ENCODE measurements at regions not wholly inside any gene's neighbourhood (a gene's known extent, or its start where the extent isn't known, plus 50 kb on each side); places are given as distances from the start of the nearest gene placed in this dataset.
"Not testable (repeated sequence)": the region's sequence is repeated elsewhere in the genome, so short reads cannot be mapped to it uniquely, and the experiment has no call there.

DNA sequence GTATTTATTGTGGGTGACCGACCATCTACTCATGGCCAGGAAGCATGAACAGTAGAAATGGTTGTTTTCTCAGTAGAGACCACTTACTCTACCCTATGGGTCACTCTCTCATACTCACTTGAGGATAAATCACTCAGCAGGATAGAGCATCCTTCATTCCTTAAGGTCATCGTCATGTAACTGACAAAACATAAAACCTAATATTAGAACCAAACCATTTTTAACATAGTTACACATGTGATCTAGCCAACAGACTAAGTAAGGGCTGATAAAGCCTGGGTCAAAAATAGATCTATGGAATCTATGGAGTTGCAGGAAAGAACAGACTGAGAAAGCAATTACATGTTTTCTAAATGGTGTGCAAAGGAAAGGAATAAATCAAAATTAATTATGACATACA, 769.1 kb downstream of the NTRK3 start:
- no peak overlapping the region for H3K4me3 ChIP-seq (ENCODE audit: low read depth, low read length)
- no peak for DNase-seq (ENCODE audit: low read depth)
- TF ChIP-seq, protein P1, sequence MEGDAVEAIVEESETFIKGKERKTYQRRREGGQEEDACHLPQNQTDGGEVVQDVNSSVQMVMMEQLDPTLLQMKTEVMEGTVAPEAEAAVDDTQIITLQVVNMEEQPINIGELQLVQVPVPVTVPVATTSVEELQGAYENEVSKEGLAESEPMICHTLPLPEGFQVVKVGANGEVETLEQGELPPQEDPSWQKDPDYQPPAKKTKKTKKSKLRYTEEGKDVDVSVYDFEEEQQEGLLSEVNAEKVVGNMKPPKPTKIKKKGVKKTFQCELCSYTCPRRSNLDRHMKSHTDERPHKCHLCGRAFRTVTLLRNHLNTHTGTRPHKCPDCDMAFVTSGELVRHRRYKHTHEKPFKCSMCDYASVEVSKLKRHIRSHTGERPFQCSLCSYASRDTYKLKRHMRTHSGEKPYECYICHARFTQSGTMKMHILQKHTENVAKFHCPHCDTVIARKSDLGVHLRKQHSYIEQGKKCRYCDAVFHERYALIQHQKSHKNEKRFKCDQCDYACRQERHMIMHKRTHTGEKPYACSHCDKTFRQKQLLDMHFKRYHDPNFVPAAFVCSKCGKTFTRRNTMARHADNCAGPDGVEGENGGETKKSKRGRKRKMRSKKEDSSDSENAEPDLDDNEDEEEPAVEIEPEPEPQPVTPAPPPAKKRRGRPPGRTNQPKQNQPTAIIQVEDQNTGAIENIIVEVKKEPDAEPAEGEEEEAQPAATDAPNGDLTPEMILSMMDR (conservative IDR thresholded peaks at IDR 0.05; ENCODE audit: low read depth, low read length) = no peak

DNA sequence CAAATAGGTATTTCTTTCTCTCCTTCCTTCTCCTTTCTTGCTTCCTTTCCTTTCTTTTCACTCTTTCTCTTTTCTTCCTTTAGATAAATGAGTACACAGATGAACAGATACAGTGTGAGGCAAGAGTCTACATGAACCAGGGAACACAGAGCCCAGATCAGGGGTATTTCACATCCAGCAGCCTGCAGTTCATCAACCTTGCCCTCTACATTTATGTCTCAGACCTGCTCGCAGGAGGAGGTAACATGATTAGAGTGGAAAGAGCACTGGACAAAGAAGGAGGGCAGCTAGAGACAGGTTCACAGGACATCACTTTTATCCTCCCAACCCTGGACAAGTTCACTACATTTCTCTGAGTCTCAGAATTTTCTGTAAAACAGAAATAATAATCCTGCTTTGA, 773.1 kb downstream of the NTRK3 start:
- TF ChIP-seq, protein P1 (conservative IDR thresholded peaks at IDR 0.05; ENCODE audit: low read depth, low read length) = no peak
- no peak for DNase-seq (ENCODE audit: low read depth)
- H3K4me3 ChIP-seq (ENCODE audit: low read depth, low read length) = no peak overlapping the region

DNA sequence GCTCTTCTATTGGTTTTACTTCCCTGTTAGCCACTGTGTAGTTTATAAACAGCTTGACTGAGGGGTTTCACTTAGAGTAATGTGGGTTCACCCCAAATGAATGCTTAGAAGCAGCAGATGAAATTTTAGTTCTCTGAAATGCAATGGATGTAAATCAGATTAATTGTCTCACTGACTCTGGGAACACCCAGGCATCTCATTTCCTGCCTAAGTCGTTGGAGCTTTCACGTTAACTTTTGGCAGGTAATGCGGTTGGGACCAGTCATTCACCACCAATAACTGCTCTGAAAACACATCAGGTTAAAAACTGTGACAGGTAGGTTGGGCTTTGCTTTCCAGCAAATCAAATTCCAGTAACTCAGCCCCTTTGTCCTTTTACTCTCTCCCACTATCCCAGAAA, 775.4 kb downstream of the NTRK3 start:
- DNase-seq (ENCODE audit: low read depth) = no peak
- no peak overlapping the region for H3K4me3 ChIP-seq (ENCODE audit: low read depth, low read length)
- TF ChIP-seq, protein P1 (conservative IDR thresholded peaks at IDR 0.05; ENCODE audit: low read depth, low read length) = no peak

DNA sequence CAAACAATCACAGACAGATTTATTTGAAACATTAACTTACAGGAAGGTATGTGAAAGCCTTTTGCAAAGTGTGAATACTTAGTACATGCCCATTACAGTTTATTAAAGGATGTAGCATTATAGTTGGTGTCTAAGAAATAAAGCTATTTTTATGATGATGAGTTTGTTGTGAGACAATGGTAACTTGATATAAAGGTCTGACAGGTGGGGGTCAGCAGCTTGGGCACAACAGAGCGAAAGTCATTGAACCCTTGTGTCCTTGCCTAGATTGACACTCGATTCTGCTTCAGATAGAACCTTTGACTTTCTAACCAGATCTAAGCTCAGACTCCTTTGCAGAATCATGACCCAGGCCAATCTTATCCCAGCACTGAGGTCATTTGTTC, 777.9 kb downstream of the NTRK3 start:
- TF ChIP-seq, protein P1 (conservative IDR thresholded peaks at IDR 0.05; ENCODE audit: low read depth, low read length) = no peak
- DNase-seq (ENCODE audit: low read depth) = no peak
- no peak overlapping the region for H3K4me3 ChIP-seq (ENCODE audit: low read depth, low read length)

DNA sequence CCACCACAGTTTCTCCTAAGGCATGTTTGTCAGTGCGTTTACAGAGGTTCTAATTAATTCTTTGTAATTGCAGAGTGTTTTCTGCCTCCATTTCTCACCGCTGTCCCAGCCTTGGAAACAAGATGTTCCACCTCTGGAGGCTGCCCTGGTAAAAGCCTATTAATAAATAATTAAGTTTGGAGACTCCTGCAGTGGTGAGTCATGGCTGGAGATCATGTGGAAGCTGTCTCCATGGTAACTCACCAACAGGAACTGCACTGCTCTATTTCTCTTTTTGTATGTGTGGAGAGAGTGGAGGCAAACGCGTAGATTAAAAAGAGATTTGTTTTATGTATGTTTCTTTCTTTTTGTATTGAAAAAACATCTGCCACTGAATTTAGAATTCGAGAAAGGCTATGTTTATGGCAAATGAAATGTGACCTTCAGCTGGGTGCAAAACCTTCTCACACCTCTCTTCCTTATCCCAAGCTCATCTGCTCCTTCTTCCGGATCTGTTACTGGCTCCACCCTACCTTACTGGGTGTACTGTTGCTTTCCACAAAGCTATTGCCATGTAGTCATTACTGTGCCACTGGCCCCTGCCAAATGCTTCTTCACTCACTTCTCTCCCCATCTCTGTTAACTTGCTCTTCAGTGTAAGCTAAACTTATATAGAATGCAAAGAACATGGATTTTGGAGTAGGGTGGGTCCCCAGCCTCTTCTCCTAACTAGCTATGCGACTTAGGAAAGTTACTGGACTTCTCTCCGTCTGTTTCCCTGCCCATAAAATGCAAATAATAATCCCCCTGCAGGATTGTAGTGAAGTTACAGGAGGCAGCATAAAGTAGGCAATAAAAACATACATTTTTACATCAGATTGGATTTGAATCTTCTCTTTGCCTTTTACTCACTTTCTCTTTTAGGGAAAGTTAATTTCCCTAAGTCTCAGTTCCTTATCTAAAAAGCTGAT, 778.5 kb downstream of the NTRK3 start:
- peak overlapping the region; percentile 19 for H3K4me3 ChIP-seq (ENCODE audit: low read depth, low read length)
- peak; percentile 89 for DNase-seq (ENCODE audit: low read depth)

DNA sequence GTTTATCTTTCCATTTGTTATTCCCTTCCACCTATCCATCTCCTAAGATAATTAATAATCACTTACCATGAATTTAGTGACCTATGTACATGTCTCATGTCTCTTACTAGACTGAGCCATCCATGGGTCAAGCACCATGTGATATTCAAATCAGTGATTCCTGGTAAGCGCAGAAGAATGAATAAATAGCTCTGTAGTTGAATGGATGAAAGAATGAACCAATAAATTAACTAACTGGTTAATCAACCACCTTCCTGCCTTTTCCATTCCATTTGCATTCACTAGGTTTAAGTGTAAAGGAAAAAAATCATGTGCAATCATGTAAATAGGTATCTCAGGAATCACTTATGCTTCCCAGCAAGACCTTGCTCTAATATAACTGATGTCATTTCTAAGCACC, 779.5 kb downstream of the NTRK3 start:
- TF ChIP-seq, protein P1 (conservative IDR thresholded peaks at IDR 0.05; ENCODE audit: low read depth, low read length) = no peak
- no peak for DNase-seq (ENCODE audit: low read depth)
- no peak overlapping the region for H3K4me3 ChIP-seq (ENCODE audit: low read depth, low read length)

More for the DNA sequence above, 778.5 kb downstream of the NTRK3 start:
- TF ChIP-seq, protein P1 (conservative IDR thresholded peaks at IDR 0.05; ENCODE audit: low read depth, low read length) = peak; percentile 38

DNA sequence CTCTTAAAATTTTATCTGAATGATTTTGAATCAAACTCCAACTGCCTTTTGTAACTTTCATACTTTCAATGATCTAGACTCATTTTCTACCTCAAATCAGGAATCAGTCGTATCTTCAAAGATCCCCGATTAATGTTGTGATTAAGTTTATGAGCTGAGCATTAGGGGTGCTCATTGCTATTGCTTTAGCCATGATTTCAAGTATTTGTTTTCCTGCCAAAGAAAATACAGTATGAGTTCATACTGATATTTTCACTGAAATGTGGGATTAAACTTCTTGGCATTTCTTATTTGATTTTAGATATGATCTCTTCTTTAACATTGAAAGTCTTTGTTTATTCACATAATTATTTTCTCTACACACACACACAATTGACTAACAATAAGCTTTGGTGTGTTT, 785.6 kb downstream of the NTRK3 start:
- peak; percentile 29 for DNase-seq (ENCODE audit: low read depth)
- TF ChIP-seq, protein P1 (conservative IDR thresholded peaks at IDR 0.05; ENCODE audit: low read depth, low read length) = no peak
- H3K4me3 ChIP-seq (ENCODE audit: low read depth, low read length) = no peak overlapping the region

DNA sequence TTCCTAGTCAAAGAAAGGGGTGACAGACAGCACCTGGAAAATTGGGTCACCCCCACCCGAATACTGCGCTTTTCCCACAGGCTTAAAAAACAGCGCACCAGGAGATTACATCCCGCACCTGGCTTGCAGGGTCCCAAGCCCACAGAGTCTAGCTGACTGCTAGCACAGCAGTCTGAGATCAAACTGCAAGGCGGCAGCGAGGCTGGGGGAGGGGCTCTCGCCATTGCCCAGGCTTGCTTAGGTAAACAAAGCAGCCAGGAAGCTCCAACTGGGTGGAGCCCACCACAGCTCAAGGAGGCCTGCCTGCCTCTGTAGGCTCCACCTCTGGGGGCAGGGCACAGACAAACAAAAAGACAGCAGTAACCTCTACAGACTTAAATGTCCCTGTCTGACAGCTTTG, 792.6 kb downstream of the NTRK3 start:
- H3K4me3 ChIP-seq (ENCODE audit: low read depth, low read length); DNase-seq (ENCODE audit: low read depth): not testable (repeated sequence)

Data from choroid plexus epithelial cell (primary cell).